ENCODE measurements at regions not wholly inside any gene's neighbourhood (a gene's known extent, or its start where the extent isn't known, plus 50 kb on each side); places are given as distances from the start of the nearest gene placed in this dataset.

GRCh38 chr2:128805237-128805636, 486.6 kb upstream of the HS6ST1 start:
- no peak for DNase-seq

GRCh38 chr2:128805918-128806317, 487.2 kb upstream of the HS6ST1 start:
- DNase-seq = no peak

GRCh38 chr2:128807317-128807716, 488.6 kb upstream of the HS6ST1 start:
- DNase-seq = no peak

GRCh38 chr2:128808462-128809258, 490.0 kb upstream of the HS6ST1 start:
- no peak for DNase-seq

- no peak for DNase-seq
These were observed 490.6 kb upstream of the HS6ST1 start for GRCh38 chr2:128809259-128809636.

GRCh38 chr2:128809880-128810279, 491.2 kb upstream of the HS6ST1 start:
- no peak for DNase-seq

- DNase-seq = no peak
These were observed 493.7 kb upstream of the HS6ST1 start for GRCh38 chr2:128812183-128812940.

- DNase-seq = no peak
These were observed 494.8 kb upstream of the HS6ST1 start for GRCh38 chr2:128813352-128814034.

GRCh38 chr2:128815248-128815647, 496.6 kb upstream of the HS6ST1 start:
- DNase-seq = no peak

GRCh38 chr2:128817171-128817570, 498.5 kb upstream of the HS6ST1 start:
- DNase-seq = no peak

- no peak for DNase-seq
These were observed 499.1 kb upstream of the HS6ST1 start for GRCh38 chr2:128817813-128818212.

- DNase-seq = no peak
These were observed 499.6 kb upstream of the HS6ST1 start for GRCh38 chr2:128818248-128818647.

- no peak for DNase-seq
These were observed 500.2 kb upstream of the HS6ST1 start for GRCh38 chr2:128818704-128819491.

GRCh38 chr2:128820452-128820851, 501.8 kb upstream of the HS6ST1 start:
- DNase-seq = no peak

- DNase-seq = no peak
These were observed 502.3 kb upstream of the HS6ST1 start for GRCh38 chr2:128821010-128821409.

GRCh38 chr2:128832946-128833663, 514.4 kb upstream of the HS6ST1 start:
- no peak for DNase-seq

- DNase-seq = no peak
These were observed 515.0 kb upstream of the HS6ST1 start for GRCh38 chr2:128833664-128834027.

GRCh38 chr2:128834207-128834879, 515.7 kb upstream of the HS6ST1 start:
- no peak for DNase-seq

GRCh38 chr2:128834880-128835252, 516.2 kb upstream of the HS6ST1 start:
- no peak for DNase-seq

GRCh38 chr2:128835342-128835855, 516.7 kb upstream of the HS6ST1 start:
- DNase-seq = no peak

- no peak for DNase-seq
These were observed 517.3 kb upstream of the HS6ST1 start for GRCh38 chr2:128835974-128836373.

Measured in stimulated activated CD4-positive, alpha-beta T cell treated with anti-CD3 and anti-CD28 coated beads, Interleukin-12 subunit alpha, Interleukin-12 subunit beta, amount 100 ng/mL, for 4 hours (primary cell).